GM12892 (cell line): ENCODE measurements at regions not wholly inside any gene's neighbourhood (a gene's known extent, or its start where the extent isn't known, plus 50 kb on each side); places are given as distances from the start of the nearest gene placed in this dataset.
"Not testable (repeated sequence)": the region's sequence is repeated elsewhere in the genome, so short reads cannot be mapped to it uniquely, and the experiment has no call there.

Experiments
- DNase-seq: peaks from one replicate; pipeline ENCODE4 v3.0.0; 2011; ENCODE audit not compliant: insufficient read length
- FAIRE-seq: peaks from 2 replicates; lab custom pipeline; 2011; peaks lifted over from hg19 to GRCh38; lab: Jason Lieb, UNC
- POLR2A ChIP-seq: IDR thresholded peaks from 2 replicates; pipeline ENCODE4 v1.6.1; 2011; ENCODE audit warnings: low read depth, low read length, control low read depth
- POLR2AphosphoS5 ChIP-seq: IDR thresholded peaks from 2 replicates; pipeline ENCODE4 v1.6.1; 2011; ENCODE audit warnings: low read depth, low read length, control low read depth
- TAF1 ChIP-seq: IDR thresholded peaks from 2 replicates; pipeline ENCODE4 v1.6.1; 2011; ENCODE audit warnings: low read depth, mild to moderate bottlenecking, control low read depth, low read length, borderline replicate concordance

DNA sequence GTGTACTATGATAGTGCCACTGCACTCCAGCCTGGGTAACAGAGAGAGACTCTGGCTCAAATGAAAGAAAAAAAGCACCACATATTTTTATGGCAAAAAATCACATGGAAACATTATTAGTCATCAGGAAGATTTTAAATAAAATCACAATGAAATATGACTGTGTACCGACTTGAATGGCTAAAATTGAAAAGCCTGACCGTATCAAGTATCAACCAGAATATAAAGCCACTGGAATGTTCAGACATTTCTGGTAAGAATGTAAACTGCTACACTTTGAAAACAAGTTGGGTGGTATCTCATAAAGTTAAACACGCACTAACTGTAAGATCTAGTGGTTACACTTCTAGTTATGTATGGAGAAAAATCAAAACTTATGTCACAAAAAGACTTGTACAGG lies 306.7 kb upstream of the MBL2 start:
- TF ChIP-seq POLR2A (no peak), POLR2AphosphoS5 (no peak), TAF1 (no peak)
- no peak for FAIRE-seq
- DNase-seq, result no peak

DNA sequence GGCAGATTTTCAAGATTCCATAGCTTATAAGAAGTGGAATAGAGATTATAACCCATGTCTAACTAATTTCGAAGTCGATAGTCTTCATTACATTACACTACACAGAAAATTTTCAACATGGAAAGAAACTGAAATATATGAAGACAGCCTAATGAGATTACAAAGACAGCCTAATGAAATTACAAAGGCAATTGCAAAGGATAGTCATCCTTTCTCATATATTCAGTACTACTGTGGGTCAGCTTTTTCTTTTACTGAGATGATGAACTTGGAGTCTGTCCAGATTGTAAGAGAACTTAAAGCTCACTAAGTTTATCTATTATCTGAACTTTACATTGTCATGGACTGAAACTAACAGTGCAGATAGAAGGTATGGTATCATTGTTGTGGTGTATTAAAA lies 304.4 kb upstream of the MBL2 start:
- no peak for FAIRE-seq
- TF ChIP-seq POLR2A (no peak), TAF1 (no peak), POLR2AphosphoS5 (no peak)
- no peak for DNase-seq

DNA sequence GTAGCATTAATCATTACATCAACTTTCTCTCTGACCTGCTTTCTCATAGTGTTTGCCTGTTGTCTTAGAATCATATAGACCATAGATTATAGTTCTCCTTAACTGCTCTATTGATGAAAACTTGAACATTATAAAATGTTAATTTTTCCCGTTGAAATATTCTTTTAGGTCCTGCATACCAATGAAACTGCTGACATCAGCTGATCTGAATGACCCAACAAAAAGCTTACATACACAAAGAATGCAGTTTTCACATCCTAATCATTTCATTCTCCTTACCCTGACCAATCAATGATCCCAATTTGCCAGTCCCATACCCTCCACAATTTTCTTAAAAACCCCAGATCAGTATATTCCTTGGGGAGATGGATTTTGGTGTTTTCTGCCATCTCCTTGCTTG lies 302.9 kb upstream of the MBL2 start:
- FAIRE-seq (no peak), DNase-seq (no peak)
- TF ChIP-seq POLR2AphosphoS5 (no peak), POLR2A (no peak), TAF1 (no peak)

DNA sequence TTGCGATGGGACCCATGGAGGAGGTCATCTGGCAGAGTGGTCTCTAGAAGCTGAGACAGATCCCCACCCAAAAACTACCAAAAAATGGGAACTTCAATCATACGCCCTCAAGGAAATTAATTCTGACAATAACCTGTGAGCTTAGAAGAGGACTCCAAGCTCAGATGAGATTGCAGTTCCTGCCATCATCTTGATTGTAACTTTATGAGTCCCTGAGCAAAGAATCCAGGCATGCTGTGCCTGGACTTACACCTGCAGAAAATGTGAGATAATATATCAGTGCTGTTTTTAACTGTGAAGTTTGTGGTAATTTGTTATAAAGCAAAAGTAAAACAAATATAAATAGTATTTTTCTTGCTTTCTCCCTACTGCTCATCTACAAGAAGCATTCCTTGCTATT lies 299.6 kb upstream of the MBL2 start:
- TF ChIP-seq POLR2AphosphoS5 (no peak), POLR2A (no peak), TAF1 (no peak)
- DNase-seq, result no peak
- FAIRE-seq, result no peak

DNA sequence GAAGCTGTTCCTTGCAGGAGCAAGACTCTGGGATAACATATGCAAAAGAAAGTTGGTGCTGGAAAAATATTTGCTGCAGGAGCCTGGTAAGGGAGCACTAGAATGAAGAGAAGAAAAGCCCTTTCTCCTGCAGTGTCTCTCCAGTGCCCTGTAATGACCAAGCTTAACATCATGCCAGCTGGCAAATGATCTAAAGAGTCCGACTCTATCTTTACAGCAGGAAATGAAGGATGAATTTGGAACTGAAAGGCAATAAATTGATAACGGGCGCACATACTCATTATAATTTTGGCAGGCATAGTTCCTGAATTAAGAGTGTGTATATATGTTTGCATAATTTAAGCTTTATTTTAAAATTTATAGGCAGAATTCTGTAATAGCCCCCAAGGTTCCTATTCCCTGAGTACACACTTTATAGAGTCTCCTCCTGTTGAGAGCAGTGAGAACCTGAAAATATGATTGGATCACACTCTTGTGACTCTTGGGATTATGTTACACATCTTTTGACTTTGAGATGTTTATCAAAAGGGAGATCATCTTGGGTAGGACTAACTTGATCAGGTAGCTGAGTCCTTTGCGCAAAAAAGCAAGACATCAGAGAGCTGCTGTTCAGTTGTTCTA lies 299.0 kb upstream of the MBL2 start:
- DNase-seq, result no peak
- no peak for FAIRE-seq
- TF ChIP-seq POLR2AphosphoS5, result no peak
- no peak for TF ChIP-seq POLR2A
- TF ChIP-seq TAF1, result no peak

DNA sequence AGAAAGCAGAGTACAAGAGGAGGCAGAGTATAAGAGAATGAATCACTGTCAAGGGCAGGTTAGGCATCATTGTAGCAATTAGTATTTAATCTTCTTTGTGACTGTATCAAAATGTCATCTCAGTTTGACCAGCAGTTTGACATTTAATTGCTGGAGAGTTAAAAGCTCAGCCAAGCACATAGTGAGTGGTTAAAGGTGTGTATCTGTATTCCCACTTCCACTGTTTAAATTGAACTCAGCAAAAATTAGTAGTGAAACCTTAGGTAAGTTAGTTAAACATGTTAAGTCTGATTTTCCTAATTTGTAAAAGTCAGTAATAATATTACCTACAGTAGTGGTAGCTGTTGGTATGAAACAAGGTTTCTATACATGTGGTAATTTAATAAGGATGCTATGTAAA lies 296.4 kb upstream of the MBL2 start:
- FAIRE-seq (no peak), DNase-seq (no peak)
- no peak for TF ChIP-seq POLR2A

DNA sequence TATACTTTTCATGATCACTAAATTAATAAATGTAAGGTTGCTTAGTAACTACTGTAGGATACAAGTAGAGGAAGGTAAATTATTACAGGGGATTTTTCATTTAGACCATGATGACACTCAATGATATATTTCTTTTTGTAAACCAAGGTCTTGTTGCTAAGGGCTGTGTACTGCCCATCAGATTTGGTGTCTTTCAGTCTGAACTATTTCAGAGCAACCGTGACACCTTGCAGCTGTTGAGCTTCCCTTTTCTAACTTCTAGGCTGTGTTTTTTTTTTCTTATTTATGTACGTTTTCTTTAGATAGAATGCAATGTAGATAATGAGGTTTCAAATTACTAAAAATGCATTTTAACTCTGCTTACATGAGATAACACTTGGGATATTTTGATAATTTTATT lies 292.0 kb upstream of the MBL2 start:
- no peak for DNase-seq
- TF ChIP-seq TAF1 (no peak), POLR2A (no peak), POLR2AphosphoS5 (no peak)
- no peak for FAIRE-seq

DNA sequence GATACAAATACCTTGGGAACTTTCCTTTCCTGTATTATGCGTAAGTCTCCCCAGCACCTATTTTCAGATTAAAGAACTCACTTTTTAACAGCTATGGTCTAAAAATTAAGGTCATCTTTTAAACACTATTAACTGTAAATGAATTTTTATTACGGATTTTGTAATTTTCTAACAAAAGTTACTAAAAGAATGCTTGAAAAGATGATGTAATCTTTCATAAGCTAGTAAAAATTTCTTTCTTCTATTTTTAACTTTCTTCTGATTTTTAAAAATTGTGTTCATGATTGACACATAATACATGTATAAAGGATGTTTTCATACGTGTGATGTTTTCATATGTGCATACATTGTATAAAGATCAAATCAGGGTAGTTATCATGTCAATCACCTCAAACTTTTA lies 291.2 kb upstream of the MBL2 start:
- no peak for DNase-seq
- TF ChIP-seq TAF1 (no peak), POLR2AphosphoS5 (no peak)
- no peak for FAIRE-seq

DNA sequence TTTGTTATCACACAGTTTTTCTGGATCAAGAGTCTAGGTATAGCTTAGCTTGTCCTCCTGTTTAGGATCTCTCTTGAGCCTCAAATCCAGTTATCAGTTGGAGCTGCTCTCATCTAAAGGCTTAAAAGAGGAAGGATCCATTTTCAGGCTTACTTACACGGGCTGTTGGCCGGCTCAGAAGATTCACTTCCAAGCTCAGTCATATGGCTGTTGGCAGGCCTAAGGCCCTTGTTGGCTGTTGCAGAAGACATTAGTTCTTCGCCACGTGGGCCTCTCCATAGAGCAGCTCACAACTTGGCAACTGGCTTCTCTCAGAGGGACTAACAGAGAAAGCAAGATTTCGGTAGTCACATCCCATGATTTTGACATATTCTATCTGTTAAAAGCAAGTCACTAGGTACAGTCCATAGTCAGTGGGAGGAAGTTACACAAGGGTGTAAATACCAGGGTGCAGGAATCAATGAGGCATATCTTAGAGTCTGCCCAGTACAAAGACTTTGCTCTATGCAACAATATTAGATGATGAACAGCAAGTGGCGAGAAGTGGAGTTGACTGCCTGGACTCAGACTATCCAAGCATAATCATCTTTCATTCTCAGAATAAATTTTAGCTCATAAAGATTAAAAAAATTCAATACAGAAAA lies 280.1 kb upstream of the MBL2 start:
- TF ChIP-seq TAF1, result no peak
- TF ChIP-seq POLR2AphosphoS5, result no peak
- TF ChIP-seq POLR2A, result no peak
- DNase-seq, result no peak
- no peak for FAIRE-seq

DNA sequence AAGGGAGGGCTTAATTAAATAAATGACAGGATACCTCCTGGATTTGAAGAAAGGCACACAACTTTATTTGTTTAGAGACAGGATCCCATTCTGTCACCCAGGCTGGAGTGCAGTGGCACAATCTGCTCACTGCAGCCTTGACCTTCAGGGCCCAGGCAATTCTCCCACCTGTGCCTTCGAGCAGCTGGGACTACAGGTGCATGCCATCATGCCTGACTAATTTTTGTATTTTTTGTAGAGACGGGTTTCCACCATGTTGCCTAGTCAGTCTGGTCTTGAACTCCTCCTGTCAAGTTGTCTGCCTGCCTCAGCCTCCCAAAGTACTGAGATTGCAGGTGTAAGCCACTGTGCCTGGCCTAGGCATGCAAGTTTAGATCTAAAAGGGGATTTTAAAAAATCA lies 272.7 kb upstream of the MBL2 start:
- TF ChIP-seq POLR2A, result no peak
- TF ChIP-seq TAF1, result no peak
- TF ChIP-seq POLR2AphosphoS5, result no peak
- FAIRE-seq (no peak), DNase-seq (no peak)

DNA sequence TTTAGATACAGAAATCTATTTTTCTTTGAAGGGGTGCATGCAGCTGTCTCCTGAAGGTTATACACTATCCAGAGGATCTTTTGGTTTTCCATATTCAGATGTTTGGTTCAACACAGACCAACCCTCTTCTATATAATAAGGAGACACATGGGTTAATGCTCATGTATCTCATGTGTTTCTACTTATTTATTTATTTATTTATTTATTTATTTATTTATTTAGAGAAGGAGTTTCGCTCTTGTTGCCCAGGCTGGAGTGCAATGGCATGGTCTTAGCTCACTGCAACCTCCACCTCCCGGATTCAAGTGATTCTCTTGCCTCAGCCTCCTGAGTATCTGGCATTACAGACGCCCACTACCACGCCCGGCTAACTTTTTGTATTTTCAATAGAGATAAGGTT lies 263.2 kb upstream of the MBL2 start:
- not testable (repeated sequence) for FAIRE-seq, DNase-seq

DNA sequence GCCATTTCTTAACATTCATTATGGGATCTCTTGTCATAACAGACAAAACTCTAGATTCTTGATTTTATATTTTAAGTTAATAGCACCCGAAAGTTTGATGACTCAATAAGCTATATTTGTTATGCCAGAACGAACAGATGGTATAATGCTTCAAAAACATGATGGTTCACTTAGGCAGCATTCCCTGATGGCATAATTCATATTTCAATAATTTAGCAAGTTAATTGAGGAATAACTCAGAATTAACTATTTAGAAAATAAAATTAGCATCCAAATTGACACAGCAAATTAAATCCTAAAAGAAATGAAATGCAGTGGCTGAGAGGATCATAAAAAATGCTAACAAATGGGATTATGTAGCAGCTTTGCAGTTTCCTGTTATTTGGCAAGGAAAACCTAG lies 260.8 kb upstream of the MBL2 start:
- no peak for DNase-seq
- FAIRE-seq, result no peak
- TF ChIP-seq POLR2A (no peak), TAF1 (no peak), POLR2AphosphoS5 (no peak)

DNA sequence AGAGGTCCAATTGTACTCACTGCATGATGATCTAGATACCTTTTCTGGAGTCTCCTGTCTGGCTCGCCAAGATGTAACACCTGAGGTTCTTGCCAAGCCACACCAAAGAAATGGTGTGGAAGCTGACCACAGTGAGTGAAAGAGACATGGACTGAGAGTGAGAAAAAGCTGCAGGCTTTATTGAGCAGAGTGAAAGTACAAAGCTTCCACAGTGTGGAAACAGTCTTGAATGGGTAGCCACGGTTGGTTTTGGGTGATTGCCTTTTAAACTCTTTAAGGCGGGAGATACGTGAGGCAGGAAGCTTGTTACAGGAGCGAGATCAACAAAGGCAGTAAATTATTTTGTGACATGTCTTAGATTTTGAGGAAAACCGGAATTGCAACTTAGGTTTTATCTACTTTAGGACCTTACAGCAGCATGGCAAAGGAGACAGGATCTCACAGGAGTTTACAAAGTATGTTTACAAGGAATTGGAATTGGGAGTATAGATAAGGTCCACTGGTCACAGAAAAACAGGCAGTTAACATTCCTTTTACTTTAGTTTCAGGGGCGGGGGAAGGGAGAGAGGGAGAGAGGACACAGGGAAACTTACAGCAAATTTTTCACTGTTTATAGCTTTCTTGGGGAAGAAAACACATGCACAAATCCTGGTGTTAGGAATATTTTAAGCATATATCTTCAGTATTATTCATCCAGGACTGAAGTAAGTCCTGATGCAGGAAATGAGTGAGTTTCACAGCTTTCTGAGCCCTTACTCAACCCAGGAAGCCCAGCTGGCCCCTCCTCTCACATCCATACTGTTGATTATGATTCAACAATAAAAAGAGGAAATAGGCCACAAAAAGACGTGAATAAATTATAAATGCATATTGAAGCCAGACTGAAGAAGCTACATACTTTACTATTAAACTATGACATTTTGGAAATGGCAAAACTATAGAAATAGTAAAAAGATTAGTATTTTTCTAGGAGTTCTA lies 257.6 kb upstream of the MBL2 start:
- not testable (repeated sequence) for DNase-seq
- peak; percentile 80 for FAIRE-seq
